ENCODE measurements at regions not wholly inside any gene's neighbourhood (a gene's known extent, or its start where the extent isn't known, plus 50 kb on each side); places are given as distances from the start of the nearest gene placed in this dataset.
"Not testable (repeated sequence)": the region's sequence is repeated elsewhere in the genome, so short reads cannot be mapped to it uniquely, and the experiment has no call there.

DNA sequence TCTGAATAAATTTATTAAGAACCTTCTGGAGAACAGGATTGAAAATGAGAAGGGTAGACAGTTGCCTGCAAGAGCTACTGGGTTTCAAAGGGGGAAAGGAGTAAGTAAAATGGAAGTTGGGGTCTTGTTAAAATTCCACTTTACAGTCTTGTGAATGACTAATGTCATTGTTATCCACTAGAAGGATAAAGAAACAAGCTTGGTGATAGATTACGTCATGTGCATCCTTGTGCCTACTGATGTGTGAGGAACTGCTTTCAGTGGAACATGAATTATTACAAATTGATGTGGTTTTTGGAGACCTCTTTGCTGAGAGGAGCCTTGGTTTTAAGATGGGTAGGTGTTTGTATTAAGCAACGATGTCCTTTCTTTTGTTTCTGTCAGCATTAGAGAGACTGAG lies 272.5 kb upstream of the PRICKLE1 start:
- ChIA-PET CTCF (no interaction called here), RAD21 (ENCODE audit: low non-redundant PET in 1 of 2, low total read pairs in 2 of 2, uncharacterized antibody in 2 of 2, unreplicated experiment in 2 of 2) (no interaction called here), POLR2A (no interaction called here)
- no peaks in the 10 kb centered on the region for H4K20me1 ChIP-seq (ENCODE audit: insufficient read depth)
- no peak for TF ChIP-seq CEBPB (IDR thresholded peaks at IDR 0.05; ENCODE audit: low read depth)
- TF ChIP-seq EZH2phosphoT487 (IDR thresholded peaks at IDR 0.05; ENCODE audit: borderline replicate concordance), result no peak
- TF ChIP-seq SRF (IDR thresholded peaks at IDR 0.05; ENCODE audit: low read depth), result no peak
- TF ChIP-seq ELF1 (IDR thresholded peaks at IDR 0.05; ENCODE audit: borderline replicate concordance, low read depth), result no peak
- TF ChIP-seq CBX3 (IDR thresholded peaks at IDR 0.05; ENCODE audit: low read depth), result no peak
- no peak for TF ChIP-seq EZH2 (IDR thresholded peaks at IDR 0.05)
- TF ChIP-seq EGR1 (IDR thresholded peaks at IDR 0.05; ENCODE audit: low read depth), result no peak
- TF ChIP-seq TCF7L2 (IDR thresholded peaks at IDR 0.05; ENCODE audit: borderline replicate concordance, extremely low read depth, insufficient read depth, insufficient read length), result no peak
- no peak overlapping the region for H3K9ac ChIP-seq (ENCODE audit: low read length)
- no peak for ATAC-seq
- H3K9me3 ChIP-seq (ENCODE audit: control insufficient read depth in 1 of 2, insufficient read depth in 1 of 2, low read depth in 1 of 2, low read length in 2 of 2), result no peaks in the 10 kb centered on the region
- no peaks in the 10 kb centered on the region for H3K79me2 ChIP-seq (ENCODE audit: insufficient read depth, low read length)
- no peak overlapping the region for H2AFZ ChIP-seq (ENCODE audit: low read depth, low read length, poor library complexity, severe bottlenecking)
- H3K4me2 ChIP-seq (ENCODE audit: low read length), result no peak overlapping the region
- no peak overlapping the region for H3K27ac ChIP-seq (ENCODE audit: low read depth, low read length)
- intact Hi-C loops (cut with micrococcal nuclease), result no loop called here
- no peaks in the 10 kb centered on the region for H3K4me1 ChIP-seq (ENCODE audit: control insufficient read depth in 1 of 2, insufficient read depth in 2 of 2, low read length in 2 of 2)
- no peaks in the 10 kb centered on the region for H3K27me3 ChIP-seq (ENCODE audit: insufficient read depth, low read length)
- BruUV-seq (replicated peaks), result no TSS peak
- H3K4me3 ChIP-seq (replicated peaks in 1 of 2; ENCODE audit: low read depth in 1 of 2, low read length in 2 of 2), result no peak overlapping the region
- H3K36me3 ChIP-seq (ENCODE audit: control insufficient read depth in 1 of 2, insufficient read depth in 2 of 2, low read length in 2 of 2), result no peaks in the 10 kb centered on the region
- no peak for DNase-seq (ENCODE audit: low read depth, low spot score)
- no peaks in the 10 kb centered on the region for H3K9me2 ChIP-seq (ENCODE audit: insufficient read depth)

DNA sequence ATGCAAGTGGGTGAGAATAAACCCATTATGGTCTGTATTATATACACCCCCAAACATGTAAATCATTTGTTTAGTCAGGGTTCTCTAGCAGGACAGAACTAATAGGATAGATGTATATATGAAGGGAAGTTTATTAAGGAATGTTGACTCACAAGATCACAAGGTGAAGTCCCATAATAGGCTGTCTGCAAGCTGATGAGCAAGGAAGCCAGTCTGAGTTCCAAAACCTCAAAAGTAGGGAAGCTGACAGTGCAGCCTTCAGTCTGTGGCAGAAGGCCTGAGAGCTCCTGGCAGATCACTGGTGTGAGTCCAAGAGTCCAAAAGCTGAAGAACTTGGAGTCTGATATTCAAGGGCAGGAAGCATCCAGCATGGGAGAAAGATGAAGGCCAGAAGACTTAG lies 270.8 kb upstream of the PRICKLE1 start:
- BruUV-seq (replicated peaks); H3K9ac ChIP-seq (ENCODE audit: low read length); H3K79me2 ChIP-seq (ENCODE audit: insufficient read depth, low read length); H3K27ac ChIP-seq (ENCODE audit: low read depth, low read length); H4K20me1 ChIP-seq (ENCODE audit: insufficient read depth); ATAC-seq; CTCF ChIA-PET; intact Hi-C loops (cut with micrococcal nuclease); H3K9me3 ChIP-seq (ENCODE audit: control insufficient read depth in 1 of 2, insufficient read depth in 1 of 2, low read depth in 1 of 2, low read length in 2 of 2); RAD21 ChIA-PET (ENCODE audit: low non-redundant PET in 1 of 2, low total read pairs in 2 of 2, uncharacterized antibody in 2 of 2, unreplicated experiment in 2 of 2); H3K4me3 ChIP-seq (replicated peaks in 1 of 2; ENCODE audit: low read depth in 1 of 2, low read length in 2 of 2); H3K4me2 ChIP-seq (ENCODE audit: low read length); H3K27me3 ChIP-seq (ENCODE audit: insufficient read depth, low read length); H3K9me2 ChIP-seq (ENCODE audit: insufficient read depth); H3K36me3 ChIP-seq (ENCODE audit: control insufficient read depth in 1 of 2, insufficient read depth in 2 of 2, low read length in 2 of 2); DNase-seq (ENCODE audit: low read depth, low spot score); H3K4me1 ChIP-seq (ENCODE audit: control insufficient read depth in 1 of 2, insufficient read depth in 2 of 2, low read length in 2 of 2); H2AFZ ChIP-seq (ENCODE audit: low read depth, low read length, poor library complexity, severe bottlenecking): not testable (repeated sequence)
- POLR2A ChIA-PET, result interaction anchor here (0.6 kb wide), 1 partner anchor 20 kb away, joined by 3 read pairs; no protein-coding TSS in a partner anchor
